ENCODE measurements at regions not wholly inside any gene's neighbourhood (a gene's known extent, or its start where the extent isn't known, plus 50 kb on each side); places are given as distances from the start of the nearest gene placed in this dataset.

GRCh38 chr13:104766319-104766718 is 1700.1 kb upstream of the SLC10A2 start:
- no peak for DNase-seq

- no peak for DNase-seq
Observed at GRCh38 chr13:104764600-104764999, 1698.4 kb upstream of the SLC10A2 start.

- DNase-seq, result no peak
Observed at GRCh38 chr13:104759069-104759468, 1692.9 kb upstream of the SLC10A2 start.

GRCh38 chr13:104757712-104758111 is 1691.5 kb upstream of the SLC10A2 start:
- DNase-seq, result no peak

- DNase-seq, result no peak
Observed at GRCh38 chr13:104750377-104750776, 1684.2 kb upstream of the SLC10A2 start.

- DNase-seq, result no peak
Observed at GRCh38 chr13:104740641-104741222, 1674.5 kb upstream of the SLC10A2 start.

GRCh38 chr13:104737713-104738112 is 1671.5 kb upstream of the SLC10A2 start:
- DNase-seq, result no peak

GRCh38 chr13:104733427-104733826 is 1667.2 kb upstream of the SLC10A2 start:
- DNase-seq, result no peak

GRCh38 chr13:104715111-104715510 is 1648.9 kb upstream of the SLC10A2 start:
- no peak for DNase-seq

GRCh38 chr13:104705031-104705750 is 1639.0 kb upstream of the SLC10A2 start:
- DNase-seq, result no peak

- DNase-seq, result no peak
Observed at GRCh38 chr13:104701591-104701990, 1635.4 kb upstream of the SLC10A2 start.

- peak; percentile 11 for DNase-seq
Observed at GRCh38 chr13:104694397-104694796, 1628.2 kb upstream of the SLC10A2 start.

- no peak for DNase-seq
Observed at GRCh38 chr13:104693126-104693525, 1626.9 kb upstream of the SLC10A2 start.

GRCh38 chr13:104691767-104692467 is 1625.7 kb upstream of the SLC10A2 start:
- no peak for DNase-seq

- DNase-seq, result no peak
Observed at GRCh38 chr13:104686484-104686883, 1620.3 kb upstream of the SLC10A2 start.

- no peak for DNase-seq
Observed at GRCh38 chr13:104683789-104684188, 1617.6 kb upstream of the SLC10A2 start.

- DNase-seq, result no peak
Observed at GRCh38 chr13:104678161-104678560, 1611.9 kb upstream of the SLC10A2 start.

GRCh38 chr13:104671901-104672300 is 1605.7 kb upstream of the SLC10A2 start:
- no peak for DNase-seq

GRCh38 chr13:104657196-104657595 is 1591.0 kb upstream of the SLC10A2 start:
- no peak for DNase-seq

- DNase-seq, result no peak
Observed at GRCh38 chr13:104650431-104650830, 1584.2 kb upstream of the SLC10A2 start.

GRCh38 chr13:104648291-104648690 is 1582.1 kb upstream of the SLC10A2 start:
- DNase-seq, result no peak

GRCh38 chr13:104645786-104646185 is 1579.6 kb upstream of the SLC10A2 start:
- DNase-seq, result no peak

GRCh38 chr13:104641309-104641708 is 1575.1 kb upstream of the SLC10A2 start:
- no peak for DNase-seq

- DNase-seq, result no peak
Observed at GRCh38 chr13:104635879-104636278, 1569.7 kb upstream of the SLC10A2 start.

Data from DMS53 (cell line).